ENCODE measurements at regions not wholly inside any gene's neighbourhood (a gene's known extent, or its start where the extent isn't known, plus 50 kb on each side); places are given as distances from the start of the nearest gene placed in this dataset.

DNA sequence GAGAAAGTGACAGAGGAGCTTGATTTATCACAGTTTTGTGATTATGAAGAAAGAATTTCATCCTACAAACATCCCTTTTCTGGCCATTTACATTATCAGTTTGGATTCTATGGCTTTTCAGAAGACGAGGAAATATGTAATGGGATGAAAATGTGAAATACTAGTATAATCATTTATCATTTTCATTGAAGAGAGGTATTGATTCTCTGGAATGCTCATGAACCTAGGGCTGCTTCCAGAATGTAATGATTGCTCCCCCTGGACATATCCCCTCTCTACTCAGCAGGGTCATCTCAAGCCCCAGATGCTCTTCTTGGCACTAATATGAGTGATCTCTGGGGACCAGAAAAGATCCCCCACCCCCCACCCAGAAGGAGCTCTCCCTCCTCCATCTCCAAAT, 106.7 kb upstream of the ZNF618 start:
- H3K79me2 ChIP-seq (ENCODE audit: control insufficient read depth, insufficient read depth, low read length), result no peaks in the 10 kb centered on the region
- no peak overlapping the region for H3K4me2 ChIP-seq (ENCODE audit: control insufficient read depth, extremely low read depth, insufficient read depth, low read depth, low read length)
- H3K9me1 ChIP-seq (ENCODE audit: control insufficient read depth, extremely low read depth, insufficient read depth, low read length), result no peaks in the 10 kb centered on the region
- no peaks in the 10 kb centered on the region for H3K9me3 ChIP-seq (ENCODE audit: control insufficient read depth, low read depth, low read length)
- dilution Hi-C loops (cut with MboI; ENCODE audit: extremely low pct_ligation_motif_present, low sequenced_read_pairs), result no loop called here
- H3K9ac ChIP-seq (ENCODE audit: control insufficient read depth, extremely low read depth, insufficient read depth, low read length), result no peak overlapping the region
- DNase-seq (ENCODE audit: low read depth, low spot score), result no peak
- no peaks in the 10 kb centered on the region for H3K36me3 ChIP-seq (ENCODE audit: control insufficient read depth in 2 of 2, extremely low read depth in 1 of 2, insufficient read depth in 2 of 2, low read length in 2 of 2)
- no peak overlapping the region for H3K27ac ChIP-seq (ENCODE audit: control insufficient read depth, insufficient read depth, low read length)
- FAIRE-seq, result no peak
- no peak for TF ChIP-seq EZH2 (IDR thresholded peaks at IDR 0.05; ENCODE audit: low read length)
- TF ChIP-seq, protein P1, sequence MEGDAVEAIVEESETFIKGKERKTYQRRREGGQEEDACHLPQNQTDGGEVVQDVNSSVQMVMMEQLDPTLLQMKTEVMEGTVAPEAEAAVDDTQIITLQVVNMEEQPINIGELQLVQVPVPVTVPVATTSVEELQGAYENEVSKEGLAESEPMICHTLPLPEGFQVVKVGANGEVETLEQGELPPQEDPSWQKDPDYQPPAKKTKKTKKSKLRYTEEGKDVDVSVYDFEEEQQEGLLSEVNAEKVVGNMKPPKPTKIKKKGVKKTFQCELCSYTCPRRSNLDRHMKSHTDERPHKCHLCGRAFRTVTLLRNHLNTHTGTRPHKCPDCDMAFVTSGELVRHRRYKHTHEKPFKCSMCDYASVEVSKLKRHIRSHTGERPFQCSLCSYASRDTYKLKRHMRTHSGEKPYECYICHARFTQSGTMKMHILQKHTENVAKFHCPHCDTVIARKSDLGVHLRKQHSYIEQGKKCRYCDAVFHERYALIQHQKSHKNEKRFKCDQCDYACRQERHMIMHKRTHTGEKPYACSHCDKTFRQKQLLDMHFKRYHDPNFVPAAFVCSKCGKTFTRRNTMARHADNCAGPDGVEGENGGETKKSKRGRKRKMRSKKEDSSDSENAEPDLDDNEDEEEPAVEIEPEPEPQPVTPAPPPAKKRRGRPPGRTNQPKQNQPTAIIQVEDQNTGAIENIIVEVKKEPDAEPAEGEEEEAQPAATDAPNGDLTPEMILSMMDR (optimal IDR thresholded peaks at IDR 0.05 in 1 of 3, IDR thresholded peaks at IDR 0.05 in 1 of 3, conservative IDR thresholded peaks at IDR 0.05 in 1 of 3; ENCODE audit: extremely low read depth in 1 of 3, insufficient read depth in 2 of 3, low read length in 3 of 3), result no peak
- H2AFZ ChIP-seq (ENCODE audit: control insufficient read depth, low read length), result no peak overlapping the region
- H3K27me3 ChIP-seq (ENCODE audit: control insufficient read depth, extremely low read depth, insufficient read depth, low read length), result no peaks in the 10 kb centered on the region
- H3K4me3 ChIP-seq (ENCODE audit: control insufficient read depth in 2 of 3, extremely low read depth in 1 of 3, insufficient read depth in 2 of 3, low read depth in 1 of 3, low read length in 3 of 3), result no peak overlapping the region
- H4K20me1 ChIP-seq (ENCODE audit: control insufficient read depth, extremely low read depth, insufficient read depth, low read length), result no peaks in the 10 kb centered on the region
- H3K4me1 ChIP-seq (ENCODE audit: control insufficient read depth, extremely low read depth, insufficient read depth, low read length), result no peaks in the 10 kb centered on the region

DNA sequence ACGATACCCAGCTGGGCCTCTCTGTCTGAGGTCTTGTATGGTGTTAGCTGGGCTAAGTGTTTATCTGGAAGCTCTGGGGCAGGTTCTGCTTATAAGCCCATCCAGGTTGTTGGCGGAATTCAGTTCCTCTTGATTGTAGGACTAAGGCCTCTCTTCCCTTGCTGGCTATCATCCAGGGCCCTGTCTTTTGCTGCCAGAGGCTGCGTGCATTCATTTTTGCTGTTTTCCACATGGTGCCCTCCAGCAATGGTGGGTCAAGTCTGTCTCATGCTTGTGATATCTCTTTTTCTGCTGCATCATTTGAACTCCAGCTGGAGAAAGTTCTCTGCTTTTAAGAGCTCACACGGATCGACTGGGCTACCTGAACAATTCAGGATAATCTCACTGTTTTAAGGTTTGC, 105.7 kb upstream of the ZNF618 start:
- no peak for TF ChIP-seq EZH2 (IDR thresholded peaks at IDR 0.05; ENCODE audit: low read length)
- TF ChIP-seq, protein P1 (optimal IDR thresholded peaks at IDR 0.05 in 1 of 3, IDR thresholded peaks at IDR 0.05 in 1 of 3, conservative IDR thresholded peaks at IDR 0.05 in 1 of 3; ENCODE audit: extremely low read depth in 1 of 3, insufficient read depth in 2 of 3, low read length in 3 of 3), result no peak
- Histone ChIP-seq H4K20me1 (ENCODE audit: control insufficient read depth, extremely low read depth, insufficient read depth, low read length) (no peaks in the 10 kb centered on the region), H3K4me3 (ENCODE audit: control insufficient read depth in 2 of 3, extremely low read depth in 1 of 3, insufficient read depth in 2 of 3, low read depth in 1 of 3, low read length in 3 of 3) (no peak overlapping the region), H3K9ac (ENCODE audit: control insufficient read depth, extremely low read depth, insufficient read depth, low read length) (no peak overlapping the region), H3K4me2 (ENCODE audit: control insufficient read depth, extremely low read depth, insufficient read depth, low read depth, low read length) (no peak overlapping the region), H3K9me3 (ENCODE audit: control insufficient read depth, low read depth, low read length) (no peaks in the 10 kb centered on the region), H3K36me3 (ENCODE audit: control insufficient read depth in 2 of 2, extremely low read depth in 1 of 2, insufficient read depth in 2 of 2, low read length in 2 of 2) (no peaks in the 10 kb centered on the region), H3K4me1 (ENCODE audit: control insufficient read depth, extremely low read depth, insufficient read depth, low read length) (no peaks in the 10 kb centered on the region), H3K27ac (ENCODE audit: control insufficient read depth, insufficient read depth, low read length) (no peak overlapping the region), H3K27me3 (ENCODE audit: control insufficient read depth, extremely low read depth, insufficient read depth, low read length) (no peaks in the 10 kb centered on the region), H2AFZ (ENCODE audit: control insufficient read depth, low read length) (no peak overlapping the region), H3K9me1 (ENCODE audit: control insufficient read depth, extremely low read depth, insufficient read depth, low read length) (no peaks in the 10 kb centered on the region), H3K79me2 (ENCODE audit: control insufficient read depth, insufficient read depth, low read length) (no peaks in the 10 kb centered on the region)
- FAIRE-seq, result no peak
- DNase-seq (ENCODE audit: low read depth, low spot score), result no peak
- dilution Hi-C loops (cut with MboI; ENCODE audit: extremely low pct_ligation_motif_present, low sequenced_read_pairs), result no loop called here

Measured in keratinocyte (primary cell).